ENCODE measurements at regions not wholly inside any gene's neighbourhood (a gene's known extent, or its start where the extent isn't known, plus 50 kb on each side); places are given as distances from the start of the nearest gene placed in this dataset.

GRCh38 chr2:239729681-239730566 is 295.2 kb downstream of the NDUFA10 start:
- Mint-ChIP-seq H3K27ac (no peak overlapping the region), H3K4me3 (peak overlapping the region in 1 of 2 donors; percentile 39), H3K9me3 (peaks cover 17 to 25% (median 18%) of the 10 kb centered on the region in 7 donors), H3K4me1 (no peaks in the 10 kb centered on the region), H3K27me3 (ENCODE audit: low read depth in 3 of 3) (peaks cover 2 to 6% (median 4%) of the 10 kb centered on the region in 3 donors), H3K36me3 (peaks cover 0 to 4% of the 10 kb centered on the region in 2 donors)
- Histone ChIP-seq H2AFZ (ENCODE audit: insufficient read depth, low read depth, low read length, poor library complexity, severe bottlenecking) (no peak overlapping the region), H3K4me1 (ENCODE audit: control insufficient read depth in 1 of 2, insufficient read depth in 2 of 2, low read length in 2 of 2) (no peaks in the 10 kb centered on the region), H3K4me2 (replicated peaks; ENCODE audit: extremely low read depth, low read length, poor library complexity, severe bottlenecking) (no peak overlapping the region), H3K79me2 (ENCODE audit: insufficient read depth, low read length) (no peaks in the 10 kb centered on the region), H3K4me3 (replicated peaks in 1 of 3; ENCODE audit: low read depth in 2 of 3, low read length in 3 of 3) (no peak overlapping the region), H3K27me3 (ENCODE audit: control insufficient read depth in 2 of 2, insufficient read depth in 2 of 2, low read length in 2 of 2) (no peaks in the 10 kb centered on the region), H3K27ac (ENCODE audit: low read depth in 1 of 2, low read length in 2 of 2) (no peak overlapping the region), H4K20me1 (ENCODE audit: insufficient read depth, low read length) (no peaks in the 10 kb centered on the region), H3K9ac (ENCODE audit: insufficient read depth, low read length, poor library complexity, severe bottlenecking) (no peak overlapping the region), H3K36me3 (replicated peaks in 1 of 2; ENCODE audit: control insufficient read depth in 1 of 2, insufficient read depth in 2 of 2, low read length in 2 of 2) (no peaks in the 10 kb centered on the region), H3K9me3 (replicated peaks in 1 of 2; ENCODE audit: control insufficient read depth in 1 of 2, insufficient read depth in 1 of 2, low read length in 2 of 2) (peaks cover 13 to 23% of the 10 kb centered on the region in 2 donors)
- intact Hi-C loops (cut with micrococcal nuclease) = no loop called here
- WGBS (ENCODE audit: insufficient coverage) = 83% methylated on average over 20 of the region's 22 CpGs
- no peak for DNase-seq
- TF ChIP-seq, protein P1, sequence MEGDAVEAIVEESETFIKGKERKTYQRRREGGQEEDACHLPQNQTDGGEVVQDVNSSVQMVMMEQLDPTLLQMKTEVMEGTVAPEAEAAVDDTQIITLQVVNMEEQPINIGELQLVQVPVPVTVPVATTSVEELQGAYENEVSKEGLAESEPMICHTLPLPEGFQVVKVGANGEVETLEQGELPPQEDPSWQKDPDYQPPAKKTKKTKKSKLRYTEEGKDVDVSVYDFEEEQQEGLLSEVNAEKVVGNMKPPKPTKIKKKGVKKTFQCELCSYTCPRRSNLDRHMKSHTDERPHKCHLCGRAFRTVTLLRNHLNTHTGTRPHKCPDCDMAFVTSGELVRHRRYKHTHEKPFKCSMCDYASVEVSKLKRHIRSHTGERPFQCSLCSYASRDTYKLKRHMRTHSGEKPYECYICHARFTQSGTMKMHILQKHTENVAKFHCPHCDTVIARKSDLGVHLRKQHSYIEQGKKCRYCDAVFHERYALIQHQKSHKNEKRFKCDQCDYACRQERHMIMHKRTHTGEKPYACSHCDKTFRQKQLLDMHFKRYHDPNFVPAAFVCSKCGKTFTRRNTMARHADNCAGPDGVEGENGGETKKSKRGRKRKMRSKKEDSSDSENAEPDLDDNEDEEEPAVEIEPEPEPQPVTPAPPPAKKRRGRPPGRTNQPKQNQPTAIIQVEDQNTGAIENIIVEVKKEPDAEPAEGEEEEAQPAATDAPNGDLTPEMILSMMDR (IDR thresholded peaks at IDR 0.05) = no peak

- no peaks in the 10 kb centered on the region for H4K20me1 ChIP-seq (ENCODE audit: insufficient read depth, low read length)
- peaks cover 2 to 6% (median 4%) of the 10 kb centered on the region in 3 donors for H3K27me3 Mint-ChIP-seq (ENCODE audit: low read depth in 3 of 3)
- no peaks in the 10 kb centered on the region for H3K27me3 ChIP-seq (ENCODE audit: control insufficient read depth in 2 of 2, insufficient read depth in 2 of 2, low read length in 2 of 2)
- H2AFZ ChIP-seq (ENCODE audit: insufficient read depth, low read depth, low read length, poor library complexity, severe bottlenecking) = no peak overlapping the region
- H3K79me2 ChIP-seq (ENCODE audit: insufficient read depth, low read length) = no peaks in the 10 kb centered on the region
- H3K27ac ChIP-seq (ENCODE audit: low read depth in 1 of 2, low read length in 2 of 2) = no peak overlapping the region
- intact Hi-C loops (cut with micrococcal nuclease) = no loop called here
- WGBS (ENCODE audit: insufficient coverage) = 99% methylated on average over 12 of the region's 17 CpGs
- no peaks in the 10 kb centered on the region for H3K36me3 ChIP-seq (replicated peaks in 1 of 2; ENCODE audit: control insufficient read depth in 1 of 2, insufficient read depth in 2 of 2, low read length in 2 of 2)
- H3K4me1 Mint-ChIP-seq = no peaks in the 10 kb centered on the region
- peaks cover 9 to 16% of the 10 kb centered on the region in 2 donors for H3K9me3 ChIP-seq (replicated peaks in 1 of 2; ENCODE audit: control insufficient read depth in 1 of 2, insufficient read depth in 1 of 2, low read length in 2 of 2)
- peaks cover 10 to 17% (median 14%) of the 10 kb centered on the region in 7 donors for H3K9me3 Mint-ChIP-seq
- no peak overlapping the region for H3K9ac ChIP-seq (ENCODE audit: insufficient read depth, low read length, poor library complexity, severe bottlenecking)
- no peak overlapping the region for H3K4me2 ChIP-seq (replicated peaks; ENCODE audit: extremely low read depth, low read length, poor library complexity, severe bottlenecking)
- no peak overlapping the region for H3K4me3 Mint-ChIP-seq
- DNase-seq = no peak
- H3K36me3 Mint-ChIP-seq = peaks cover 0 to under 1% of the 10 kb centered on the region in 2 donors
- no peak overlapping the region for H3K27ac Mint-ChIP-seq
- no peaks in the 10 kb centered on the region for H3K4me1 ChIP-seq (ENCODE audit: control insufficient read depth in 1 of 2, insufficient read depth in 2 of 2, low read length in 2 of 2)
- H3K4me3 ChIP-seq (replicated peaks in 1 of 3; ENCODE audit: low read depth in 2 of 3, low read length in 3 of 3) = no peak overlapping the region
- TF ChIP-seq, protein P1 (IDR thresholded peaks at IDR 0.05) = no peak
Observed at GRCh38 chr2:239729151-239729550, 296.0 kb downstream of the NDUFA10 start.
